Gastrocnemius medialis (tissue), 4 donors: ENCODE measurements at regions not wholly inside any gene's neighbourhood (a gene's known extent, or its start where the extent isn't known, plus 50 kb on each side); places are given as distances from the start of the nearest gene placed in this dataset.

ENCODE experiments used
- POLR2A ChIP-seq, 2 donors: fragments of 450-650 bp; IDR thresholded peaks; one replicate each; pipeline ENCODE4 v1.6.1; 2017; ENCODE audit warnings: antibody characterized with exemption in 2 of 2, mild to moderate bottlenecking in 2 of 2, moderate library complexity in 2 of 2
- TF ChIP-seq, protein P1 (sequence below), 5 experiments: fragments of 450-650 bp in 3 of 5; fragments of 200-600 bp in 2 of 5; sonication (generic) in 2 of 5; IDR thresholded peaks in 4 of 5; conservative IDR thresholded peaks in 1 of 5; 1 replicate in 4 of 5; 2 replicates in 1 of 5; pipeline ENCODE4 v1.5.1; 2016 to 2019; ENCODE audit warnings: antibody characterized with exemption in 5 of 5, mild to moderate bottlenecking in 3 of 5, moderate library complexity in 3 of 5

DNA sequence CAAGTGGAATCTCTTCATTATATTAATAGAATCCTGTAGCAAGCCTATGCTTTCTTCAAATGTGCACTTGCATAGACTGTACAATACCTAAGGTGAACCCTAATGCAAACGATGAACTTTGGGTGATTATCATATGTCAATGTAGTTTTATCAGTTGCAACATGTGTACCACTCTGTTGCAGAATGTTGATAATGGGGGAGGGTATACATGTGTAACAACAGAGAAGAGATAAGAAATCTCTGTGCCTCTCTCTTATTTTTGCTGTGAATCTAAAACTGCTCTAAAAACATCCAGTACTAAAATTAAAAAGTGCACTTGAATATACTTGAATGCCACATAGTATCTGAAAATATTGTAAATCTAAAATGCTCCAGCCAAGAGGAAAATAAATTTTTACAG, 820.8 kb upstream of the MIR17HG start:
- TF ChIP-seq POLR2A (IDR thresholded peaks at IDR 0.05) = no peak
- TF ChIP-seq, protein P1, sequence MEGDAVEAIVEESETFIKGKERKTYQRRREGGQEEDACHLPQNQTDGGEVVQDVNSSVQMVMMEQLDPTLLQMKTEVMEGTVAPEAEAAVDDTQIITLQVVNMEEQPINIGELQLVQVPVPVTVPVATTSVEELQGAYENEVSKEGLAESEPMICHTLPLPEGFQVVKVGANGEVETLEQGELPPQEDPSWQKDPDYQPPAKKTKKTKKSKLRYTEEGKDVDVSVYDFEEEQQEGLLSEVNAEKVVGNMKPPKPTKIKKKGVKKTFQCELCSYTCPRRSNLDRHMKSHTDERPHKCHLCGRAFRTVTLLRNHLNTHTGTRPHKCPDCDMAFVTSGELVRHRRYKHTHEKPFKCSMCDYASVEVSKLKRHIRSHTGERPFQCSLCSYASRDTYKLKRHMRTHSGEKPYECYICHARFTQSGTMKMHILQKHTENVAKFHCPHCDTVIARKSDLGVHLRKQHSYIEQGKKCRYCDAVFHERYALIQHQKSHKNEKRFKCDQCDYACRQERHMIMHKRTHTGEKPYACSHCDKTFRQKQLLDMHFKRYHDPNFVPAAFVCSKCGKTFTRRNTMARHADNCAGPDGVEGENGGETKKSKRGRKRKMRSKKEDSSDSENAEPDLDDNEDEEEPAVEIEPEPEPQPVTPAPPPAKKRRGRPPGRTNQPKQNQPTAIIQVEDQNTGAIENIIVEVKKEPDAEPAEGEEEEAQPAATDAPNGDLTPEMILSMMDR (IDR thresholded peaks at IDR 0.05 in 4 of 5, conservative IDR thresholded peaks at IDR 0.05 in 1 of 5) = no peak
